Spleen (tissue), 7 donors: ENCODE measurements at regions not wholly inside any gene's neighbourhood (a gene's known extent, or its start where the extent isn't known, plus 50 kb on each side); places are given as distances from the start of the nearest gene placed in this dataset.

ENCODE experiments used
- POLR2A ChIP-seq, 3 donors: fragments of 450-650 bp; IDR thresholded peaks; one replicate each; pipeline ENCODE4 v1.5.1; 2017; ENCODE audit warnings: antibody characterized with exemption in 3 of 3, mild to moderate bottlenecking in 1 of 3
- POLR2AphosphoS5 ChIP-seq, 3 donors: sonication (generic); formaldehyde crosslinking; IDR thresholded peaks; one replicate each; pipeline ENCODE4 v1.5.1; 2017; ENCODE audit warnings: antibody characterized with exemption in 3 of 3
- TF ChIP-seq, protein P1 (sequence below), 11 experiments: fragments of 200-600 bp in 7 of 11; fragments of 450-650 bp in 4 of 11; sonication (generic) in 4 of 11; IDR thresholded peaks in 8 of 11; conservative IDR thresholded peaks in 3 of 11; 1 replicate in 7 of 11; 2 replicates in 4 of 11; pipeline versions ENCODE4 v1.4.0 to v1.8.0; 2016 to 2021; ENCODE audit warnings: antibody characterized with exemption in 11 of 11, inconsistent platforms in 4 of 11, mild to moderate bottlenecking in 1 of 11
- donor health status: DM: no; HTN: no; CAD: no; lungs with moderate emphysema.
- donor health status: DM: no; HTN: no; CAD: no.
- donor health status: DM: no; HTN: no; CAD: no.

DNA sequence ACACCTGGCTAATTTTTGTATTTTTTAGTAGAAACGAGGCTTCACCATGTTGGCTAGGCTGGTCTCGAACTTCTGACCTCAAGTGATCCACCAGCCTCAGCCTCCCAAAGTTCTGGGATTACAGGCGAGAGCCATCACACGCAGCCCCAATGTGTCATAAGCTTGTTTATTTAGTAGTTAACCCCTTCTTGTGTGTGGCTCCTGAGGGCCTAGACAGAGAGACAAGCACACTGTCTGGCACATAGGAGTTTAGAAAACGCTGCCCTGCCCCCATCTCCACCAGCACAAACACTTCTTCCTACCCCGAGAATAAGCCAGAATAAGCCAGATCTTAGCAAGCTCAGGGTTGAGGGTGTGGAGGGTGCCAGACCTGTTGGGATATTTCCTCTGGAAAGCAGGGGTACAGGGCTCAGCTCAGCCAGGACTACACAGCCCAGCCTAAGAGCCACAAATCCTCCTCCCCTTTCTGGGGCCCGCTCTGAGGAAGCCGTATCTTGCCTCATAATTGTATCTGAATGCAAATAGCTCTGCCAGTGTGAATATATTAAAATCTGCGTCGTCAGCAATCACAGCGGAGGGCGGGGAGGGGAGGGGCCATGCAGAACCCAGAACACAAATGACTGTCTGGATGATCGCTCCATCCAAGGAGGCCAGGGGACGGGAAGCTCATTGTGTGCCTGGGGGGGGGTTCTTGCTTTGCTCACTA lies 247.3 kb downstream of the MN1 start:
- TF ChIP-seq, protein P1, sequence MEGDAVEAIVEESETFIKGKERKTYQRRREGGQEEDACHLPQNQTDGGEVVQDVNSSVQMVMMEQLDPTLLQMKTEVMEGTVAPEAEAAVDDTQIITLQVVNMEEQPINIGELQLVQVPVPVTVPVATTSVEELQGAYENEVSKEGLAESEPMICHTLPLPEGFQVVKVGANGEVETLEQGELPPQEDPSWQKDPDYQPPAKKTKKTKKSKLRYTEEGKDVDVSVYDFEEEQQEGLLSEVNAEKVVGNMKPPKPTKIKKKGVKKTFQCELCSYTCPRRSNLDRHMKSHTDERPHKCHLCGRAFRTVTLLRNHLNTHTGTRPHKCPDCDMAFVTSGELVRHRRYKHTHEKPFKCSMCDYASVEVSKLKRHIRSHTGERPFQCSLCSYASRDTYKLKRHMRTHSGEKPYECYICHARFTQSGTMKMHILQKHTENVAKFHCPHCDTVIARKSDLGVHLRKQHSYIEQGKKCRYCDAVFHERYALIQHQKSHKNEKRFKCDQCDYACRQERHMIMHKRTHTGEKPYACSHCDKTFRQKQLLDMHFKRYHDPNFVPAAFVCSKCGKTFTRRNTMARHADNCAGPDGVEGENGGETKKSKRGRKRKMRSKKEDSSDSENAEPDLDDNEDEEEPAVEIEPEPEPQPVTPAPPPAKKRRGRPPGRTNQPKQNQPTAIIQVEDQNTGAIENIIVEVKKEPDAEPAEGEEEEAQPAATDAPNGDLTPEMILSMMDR (IDR thresholded peaks at IDR 0.05 in 8 of 11, conservative IDR thresholded peaks at IDR 0.05 in 3 of 11): no peak
- TF ChIP-seq POLR2A (IDR thresholded peaks at IDR 0.05) (no peak), POLR2AphosphoS5 (IDR thresholded peaks at IDR 0.05) (no peak)
